ENCODE measurements at regions not wholly inside any gene's neighbourhood (a gene's known extent, or its start where the extent isn't known, plus 50 kb on each side); places are given as distances from the start of the nearest gene placed in this dataset.

DNA sequence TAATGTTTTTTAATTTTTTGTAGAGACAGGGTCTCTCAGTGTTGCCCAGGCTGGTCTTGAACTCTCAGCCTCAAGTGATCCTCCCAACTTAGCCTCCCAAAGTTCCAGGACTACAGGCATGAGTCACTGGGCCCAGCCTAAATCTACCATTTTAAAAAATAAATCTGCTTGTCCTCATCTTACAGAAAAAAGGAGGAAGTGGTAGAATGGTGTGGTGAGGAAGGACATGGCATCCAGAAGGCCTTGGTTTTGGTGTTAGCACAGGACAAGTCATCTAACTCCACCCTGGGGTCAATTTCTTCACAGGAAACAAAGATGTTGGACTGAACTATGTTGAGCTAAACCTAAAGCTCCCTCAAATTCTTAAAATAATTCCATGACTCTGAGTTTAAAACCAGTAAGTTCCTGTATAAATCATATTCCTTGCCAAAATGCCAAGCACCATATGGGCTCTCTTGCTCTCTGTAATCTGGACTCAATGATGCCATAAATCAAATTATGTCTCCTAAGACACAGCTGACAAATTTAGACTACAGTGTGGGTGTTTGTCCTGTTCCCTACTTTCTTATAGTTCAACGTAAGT is 253.9 kb upstream of the NOCT start:
- TF ChIP-seq, protein P1, sequence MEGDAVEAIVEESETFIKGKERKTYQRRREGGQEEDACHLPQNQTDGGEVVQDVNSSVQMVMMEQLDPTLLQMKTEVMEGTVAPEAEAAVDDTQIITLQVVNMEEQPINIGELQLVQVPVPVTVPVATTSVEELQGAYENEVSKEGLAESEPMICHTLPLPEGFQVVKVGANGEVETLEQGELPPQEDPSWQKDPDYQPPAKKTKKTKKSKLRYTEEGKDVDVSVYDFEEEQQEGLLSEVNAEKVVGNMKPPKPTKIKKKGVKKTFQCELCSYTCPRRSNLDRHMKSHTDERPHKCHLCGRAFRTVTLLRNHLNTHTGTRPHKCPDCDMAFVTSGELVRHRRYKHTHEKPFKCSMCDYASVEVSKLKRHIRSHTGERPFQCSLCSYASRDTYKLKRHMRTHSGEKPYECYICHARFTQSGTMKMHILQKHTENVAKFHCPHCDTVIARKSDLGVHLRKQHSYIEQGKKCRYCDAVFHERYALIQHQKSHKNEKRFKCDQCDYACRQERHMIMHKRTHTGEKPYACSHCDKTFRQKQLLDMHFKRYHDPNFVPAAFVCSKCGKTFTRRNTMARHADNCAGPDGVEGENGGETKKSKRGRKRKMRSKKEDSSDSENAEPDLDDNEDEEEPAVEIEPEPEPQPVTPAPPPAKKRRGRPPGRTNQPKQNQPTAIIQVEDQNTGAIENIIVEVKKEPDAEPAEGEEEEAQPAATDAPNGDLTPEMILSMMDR (IDR thresholded peaks at IDR 0.05; ENCODE audit: insufficient read depth, low read depth, low read length, missing control alignments): no peak
- DNase-seq (ENCODE audit: low read depth): no peak
- H3K4me3 ChIP-seq (ENCODE audit: low read depth, low read length): no peak overlapping the region

DNA sequence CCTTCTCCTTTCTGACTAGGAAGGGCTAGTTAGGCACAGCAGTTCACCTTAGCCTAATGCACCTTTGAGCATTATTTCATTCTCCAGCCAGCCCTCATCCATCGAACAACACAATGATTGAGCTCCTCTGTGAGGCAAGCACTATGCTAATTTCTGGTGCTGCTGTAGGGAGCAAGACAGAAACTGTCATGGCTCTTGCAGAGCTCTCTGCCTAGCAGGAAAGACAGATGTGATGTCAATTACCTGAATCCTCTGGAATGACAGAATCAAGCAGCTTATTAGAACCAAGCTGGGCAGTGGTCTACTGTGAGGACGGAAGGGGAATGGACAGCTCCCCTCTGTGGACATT is 256.1 kb upstream of the NOCT start:
- DNase-seq (ENCODE audit: low read depth): no peak
- TF ChIP-seq, protein P1 (IDR thresholded peaks at IDR 0.05; ENCODE audit: insufficient read depth, low read depth, low read length, missing control alignments): no peak
- H3K4me3 ChIP-seq (ENCODE audit: low read depth, low read length): no peak overlapping the region

DNA sequence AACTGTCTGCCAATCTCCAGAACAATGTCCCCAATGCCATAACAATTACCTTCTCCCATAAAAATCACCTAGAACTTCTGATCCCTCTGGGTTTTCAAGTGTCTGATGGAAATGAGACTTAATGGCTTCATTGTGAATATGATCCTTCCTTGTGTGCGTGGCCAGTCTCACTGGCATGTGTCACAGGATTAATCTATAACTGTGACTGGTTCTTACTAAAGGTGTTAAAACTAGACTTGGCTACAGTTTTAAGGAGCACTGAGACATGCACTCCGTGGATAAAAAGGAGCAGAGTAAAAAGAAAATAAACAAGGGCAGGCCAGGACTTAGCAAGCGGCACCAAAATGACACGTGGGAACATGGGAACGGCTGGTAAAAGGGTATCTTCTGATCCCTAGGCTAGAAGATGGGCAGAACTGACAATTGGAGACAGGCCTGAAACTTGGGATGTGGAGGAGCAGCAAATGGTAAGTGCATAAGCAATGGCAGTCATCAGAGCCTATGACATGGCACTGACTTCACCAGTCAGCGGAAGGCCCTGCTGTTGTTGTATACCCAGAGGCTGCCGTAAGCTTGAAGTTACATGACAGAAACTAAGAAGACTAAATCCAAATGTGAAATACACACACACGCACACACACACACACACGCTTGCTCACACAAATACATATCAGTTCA is 256.6 kb upstream of the NOCT start:
- no peak overlapping the region for H3K4me3 ChIP-seq (ENCODE audit: low read depth, low read length)
- TF ChIP-seq, protein P1 (IDR thresholded peaks at IDR 0.05; ENCODE audit: insufficient read depth, low read depth, low read length, missing control alignments): no peak
- no peak for DNase-seq (ENCODE audit: low read depth)

DNA sequence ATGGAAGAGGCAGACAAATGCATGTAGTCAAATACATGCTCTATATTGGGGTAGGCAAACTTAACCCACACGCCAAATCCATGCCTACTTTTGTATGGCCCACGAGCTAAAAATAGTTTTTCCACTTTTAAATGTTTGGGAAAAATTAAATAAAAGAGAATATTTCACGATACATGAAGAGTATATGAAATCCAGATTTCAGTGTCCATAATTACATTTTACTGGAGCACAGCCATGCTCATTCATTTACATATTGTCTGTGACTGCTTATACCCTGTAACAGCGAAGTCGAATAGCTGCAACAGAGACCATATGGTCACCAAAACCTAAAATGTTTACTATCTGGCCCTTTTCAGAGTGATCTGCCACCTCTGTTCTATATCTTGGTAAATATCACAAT is 257.4 kb upstream of the NOCT start:
- TF ChIP-seq, protein P1 (IDR thresholded peaks at IDR 0.05; ENCODE audit: insufficient read depth, low read depth, low read length, missing control alignments): no peak
- H3K4me3 ChIP-seq (ENCODE audit: low read depth, low read length): no peak overlapping the region
- DNase-seq (ENCODE audit: low read depth): no peak

DNA sequence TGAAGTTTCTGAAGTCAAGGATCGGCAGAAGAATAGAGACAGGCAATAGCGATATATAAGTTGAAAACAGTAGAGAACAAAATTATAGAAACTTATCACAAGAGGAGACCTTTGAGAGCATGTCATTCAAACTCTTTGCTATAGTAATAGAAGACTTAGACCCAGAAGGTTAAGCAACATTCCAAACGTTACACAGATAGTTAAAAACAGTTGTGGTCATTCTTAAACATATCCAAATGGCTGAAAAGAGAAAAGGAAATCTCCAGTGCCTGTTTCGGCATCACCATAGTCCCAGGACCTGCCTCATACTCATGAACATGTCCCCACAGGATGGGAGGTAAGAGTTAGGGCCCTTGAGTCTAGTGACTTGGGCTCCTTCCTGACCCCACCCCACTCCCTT is 258.1 kb upstream of the NOCT start:
- TF ChIP-seq, protein P1 (IDR thresholded peaks at IDR 0.05; ENCODE audit: insufficient read depth, low read depth, low read length, missing control alignments): no peak
- no peak overlapping the region for H3K4me3 ChIP-seq (ENCODE audit: low read depth, low read length)
- DNase-seq (ENCODE audit: low read depth): no peak

DNA sequence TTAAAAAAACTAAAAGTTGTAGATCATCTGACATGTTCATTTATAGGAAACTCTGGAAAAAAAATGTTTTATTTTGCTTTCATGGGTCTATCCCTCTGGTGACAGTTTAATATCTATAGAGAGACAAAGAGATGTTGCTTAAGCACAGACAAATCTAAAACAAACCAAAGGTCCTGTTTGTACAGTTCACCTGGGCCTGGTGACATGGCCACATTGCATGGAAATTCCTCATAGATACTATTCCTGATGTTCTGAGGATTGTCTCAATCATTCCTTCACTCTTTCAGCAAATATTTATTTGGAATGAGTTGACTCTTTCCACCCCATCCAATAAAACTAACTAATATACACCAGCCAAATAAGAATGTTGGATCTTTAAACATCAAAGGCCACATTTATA is 259.1 kb upstream of the NOCT start:
- no peak overlapping the region for H3K4me3 ChIP-seq (ENCODE audit: low read depth, low read length)
- no peak for DNase-seq (ENCODE audit: low read depth)
- TF ChIP-seq, protein P1 (IDR thresholded peaks at IDR 0.05; ENCODE audit: insufficient read depth, low read depth, low read length, missing control alignments): no peak

DNA sequence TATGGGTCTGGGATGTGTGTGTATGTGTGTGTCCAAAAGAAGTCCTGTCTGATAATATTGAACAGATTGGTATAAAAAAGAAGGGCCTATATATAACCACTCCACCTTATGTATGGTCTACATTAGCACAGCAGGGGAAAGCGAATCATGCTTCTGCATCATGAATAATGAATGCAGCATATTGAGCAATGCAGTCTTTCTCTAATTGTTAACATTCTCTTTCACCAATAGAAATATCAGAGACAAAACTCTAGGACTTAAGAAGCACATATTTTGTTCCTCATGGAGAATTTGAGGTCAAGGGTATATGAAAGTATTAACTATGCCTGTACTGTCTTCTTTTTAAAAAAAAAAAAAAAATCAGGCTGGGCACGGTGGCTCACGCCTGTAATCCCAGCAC is 264.3 kb upstream of the NOCT start:
- TF ChIP-seq, protein P1 (IDR thresholded peaks at IDR 0.05; ENCODE audit: insufficient read depth, low read depth, low read length, missing control alignments): no peak
- DNase-seq (ENCODE audit: low read depth): no peak
- no peak overlapping the region for H3K4me3 ChIP-seq (ENCODE audit: low read depth, low read length)
